T-helper 2 cell treated with Interferon-gamma antibody and Interleukin-4, amounts not matched to agents 5 μg/mL and 100 μg/mL, for 36 hours (primary cell): ENCODE measurements at regions not wholly inside any gene's neighbourhood (a gene's known extent, or its start where the extent isn't known, plus 50 kb on each side); places are given as distances from the start of the nearest gene placed in this dataset.

Experiments used
- DNase-seq: peaks from one replicate; pipeline ENCODE4 v3.0.0; 2021; ENCODE audit warnings: low spot score
- H3K27ac Mint-ChIP-seq: one replicate; pipeline ENCODE4 v1.8.0; 2021; ENCODE audit warnings: mild to moderate bottlenecking, mixed read lengths
- H3K27me3 Mint-ChIP-seq: one replicate; pipeline ENCODE4 v1.8.0; 2021; ENCODE audit warnings: low read depth, mixed read lengths
- H3K36me3 Mint-ChIP-seq: one replicate; pipeline ENCODE4 v1.8.0; 2021; ENCODE audit warnings: low read depth, mixed read lengths
- H3K4me1 Mint-ChIP-seq: one replicate; pipeline ENCODE4 v1.8.0; 2021; ENCODE audit warnings: low read depth, mixed read lengths
- H3K4me3 Mint-ChIP-seq: one replicate; pipeline ENCODE4 v1.8.0; 2022; ENCODE audit warnings: mild to moderate bottlenecking, moderate library complexity, mixed read lengths
- H3K9me3 Mint-ChIP-seq: one replicate; pipeline ENCODE4 v1.8.0; 2021; ENCODE audit warnings: mixed read lengths

- H3K27me3 Mint-ChIP-seq, result no peaks in the 10 kb centered on the region
Measured at GRCh38 chr11:37710031-37710430, 1112.0 kb upstream of the RAG2 start.

DNA sequence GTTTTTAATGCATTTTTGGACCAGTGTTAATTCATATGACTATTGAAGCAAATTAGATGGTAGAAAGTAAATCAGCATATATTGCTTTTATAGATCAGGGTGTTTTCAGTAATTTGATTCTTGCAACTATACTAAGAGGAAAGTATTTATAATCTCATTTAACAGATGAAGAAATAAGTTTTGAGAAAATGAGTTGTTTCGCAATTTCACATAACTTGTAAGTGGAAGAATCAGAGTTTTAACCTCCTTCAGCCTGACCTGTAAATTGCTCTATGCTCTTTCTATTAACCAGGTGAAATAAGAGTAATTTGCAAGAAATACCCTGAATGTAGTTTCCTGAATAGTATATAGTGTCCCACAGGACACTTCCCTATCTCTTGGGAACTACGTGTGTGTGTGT lies 1106.8 kb upstream of the RAG2 start:
- Mint-ChIP-seq H3K9me3 (peaks cover 33% of the 10 kb centered on the region), H3K4me1 (no peaks in the 10 kb centered on the region)

More at GRCh38 chr11:37710031-37710430, 1112.0 kb upstream of the RAG2 start:
- DNase-seq, result no peak
- Mint-ChIP-seq H3K4me1 (no peaks in the 10 kb centered on the region), H3K4me3 (no peak overlapping the region), H3K27ac (no peak overlapping the region), H3K9me3 (peaks cover 17% of the 10 kb centered on the region), H3K36me3 (no peaks in the 10 kb centered on the region)

GRCh38 chr11:37699644-37700043 lies 1101.6 kb upstream of the RAG2 start:
- Mint-ChIP-seq H3K27ac (no peak overlapping the region), H3K9me3 (peaks cover 48% of the 10 kb centered on the region), H3K4me3 (no peak overlapping the region), H3K4me1 (no peaks in the 10 kb centered on the region), H3K36me3 (no peaks in the 10 kb centered on the region), H3K27me3 (no peaks in the 10 kb centered on the region)
- DNase-seq, result no peak

More for the DNA sequence above, 1106.8 kb upstream of the RAG2 start:
- Mint-ChIP-seq H3K27ac (no peak overlapping the region), H3K27me3 (no peaks in the 10 kb centered on the region), H3K36me3 (no peaks in the 10 kb centered on the region), H3K4me3 (no peak overlapping the region)
- DNase-seq, result no peak

GRCh38 chr11:37695283-37695682 lies 1097.2 kb upstream of the RAG2 start:
- Mint-ChIP-seq H3K9me3 (peaks cover 42% of the 10 kb centered on the region), H3K4me3 (no peak overlapping the region)

GRCh38 chr11:37689951-37690350 lies 1091.9 kb upstream of the RAG2 start:
- Mint-ChIP-seq H3K4me3 (no peak overlapping the region), H3K27ac (no peak overlapping the region), H3K9me3 (peaks cover 28% of the 10 kb centered on the region), H3K4me1 (no peaks in the 10 kb centered on the region), H3K27me3 (no peaks in the 10 kb centered on the region), H3K36me3 (no peaks in the 10 kb centered on the region)
- no peak for DNase-seq

More at GRCh38 chr11:37695283-37695682, 1097.2 kb upstream of the RAG2 start:
- no peak for DNase-seq
- no peak overlapping the region for H3K27ac Mint-ChIP-seq
- no peaks in the 10 kb centered on the region for H3K36me3 Mint-ChIP-seq
- no peaks in the 10 kb centered on the region for H3K27me3 Mint-ChIP-seq
- H3K4me1 Mint-ChIP-seq, result no peaks in the 10 kb centered on the region

- Mint-ChIP-seq H3K27ac (no peak overlapping the region), H3K9me3 (peaks cover 17% of the 10 kb centered on the region), H3K4me1 (no peaks in the 10 kb centered on the region), H3K36me3 (no peaks in the 10 kb centered on the region), H3K4me3 (no peak overlapping the region), H3K27me3 (no peaks in the 10 kb centered on the region)
- DNase-seq, result no peak
Measured at GRCh38 chr11:37688456-37688855, 1090.4 kb upstream of the RAG2 start.

- no peaks in the 10 kb centered on the region for H3K4me1 Mint-ChIP-seq
- H3K27me3 Mint-ChIP-seq, result no peaks in the 10 kb centered on the region
- peaks cover 17% of the 10 kb centered on the region for H3K9me3 Mint-ChIP-seq
- H3K27ac Mint-ChIP-seq, result no peak overlapping the region
- DNase-seq, result no peak
- no peak overlapping the region for H3K4me3 Mint-ChIP-seq
- no peaks in the 10 kb centered on the region for H3K36me3 Mint-ChIP-seq
Measured at GRCh38 chr11:37687130-37687529, 1089.1 kb upstream of the RAG2 start.

DNA sequence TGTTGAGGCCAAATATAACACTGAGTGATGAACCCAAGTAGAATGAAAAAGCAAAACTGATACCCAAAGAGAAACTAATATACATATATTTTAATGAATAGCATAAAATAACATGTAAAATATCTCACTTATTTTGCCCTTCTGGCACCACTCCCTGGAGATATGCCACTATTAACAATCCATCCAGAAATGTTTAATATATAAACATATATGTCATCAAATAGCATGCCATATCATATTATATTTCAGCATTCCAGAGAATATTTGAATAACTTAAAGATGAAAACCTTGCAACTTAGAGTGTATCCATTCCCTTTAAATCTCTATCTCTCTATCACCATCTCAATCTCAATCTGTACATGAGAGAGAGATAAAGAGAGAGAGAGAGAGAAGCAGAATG lies 1073.3 kb upstream of the RAG2 start:
- no peaks in the 10 kb centered on the region for H3K4me1 Mint-ChIP-seq

DNA sequence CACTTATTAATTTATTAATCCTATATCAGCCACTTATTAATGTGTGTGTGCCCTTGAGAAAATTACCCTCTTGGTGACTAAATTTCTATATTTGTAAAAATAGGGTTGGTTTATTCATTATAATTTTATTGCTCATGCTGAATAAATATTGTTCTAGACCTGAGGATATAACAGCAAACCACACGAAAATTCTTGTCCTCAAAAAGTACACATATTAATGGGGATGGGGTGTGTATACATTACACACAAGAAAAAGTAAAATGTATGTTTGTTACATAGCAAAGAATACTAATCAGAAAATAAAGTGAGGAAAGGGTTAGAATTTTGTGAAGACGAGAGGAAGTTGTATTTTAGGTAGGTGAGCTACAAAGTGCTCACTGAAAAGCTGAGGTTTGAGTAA lies 1068.9 kb upstream of the RAG2 start:
- Mint-ChIP-seq H3K4me1 (no peaks in the 10 kb centered on the region), H3K27me3 (no peaks in the 10 kb centered on the region), H3K27ac (no peak overlapping the region), H3K36me3 (no peaks in the 10 kb centered on the region), H3K9me3 (peaks cover 18% of the 10 kb centered on the region), H3K4me3 (no peak overlapping the region)
- DNase-seq, result no peak

More for the DNA sequence above, 1073.3 kb upstream of the RAG2 start:
- Mint-ChIP-seq H3K4me3 (no peak overlapping the region), H3K27me3 (no peaks in the 10 kb centered on the region), H3K9me3 (peaks cover 19% of the 10 kb centered on the region), H3K36me3 (no peaks in the 10 kb centered on the region), H3K27ac (no peak overlapping the region)
- DNase-seq, result no peak

DNA sequence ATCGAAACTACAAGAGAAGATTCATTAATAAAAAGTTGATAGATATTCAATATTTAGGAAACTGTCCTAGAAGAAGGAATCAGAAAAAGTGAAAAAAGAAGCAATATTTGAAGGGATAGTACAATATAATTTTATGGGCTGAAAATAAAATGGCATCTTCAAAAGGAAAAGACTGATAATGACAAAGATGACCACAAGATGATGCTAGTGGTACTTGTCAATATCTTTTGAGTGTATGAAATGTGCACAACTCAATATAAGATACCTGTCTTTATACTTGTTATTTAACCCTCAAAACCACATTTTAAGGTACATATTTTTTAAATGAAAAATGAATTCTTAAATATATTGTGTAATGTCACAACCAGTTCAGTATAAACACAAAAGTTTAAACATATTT lies 1059.6 kb upstream of the RAG2 start:
- peaks cover 21% of the 10 kb centered on the region for H3K9me3 Mint-ChIP-seq
- H3K27me3 Mint-ChIP-seq, result no peaks in the 10 kb centered on the region
- no peaks in the 10 kb centered on the region for H3K36me3 Mint-ChIP-seq
- no peaks in the 10 kb centered on the region for H3K4me1 Mint-ChIP-seq
- H3K4me3 Mint-ChIP-seq, result no peak overlapping the region
- no peak overlapping the region for H3K27ac Mint-ChIP-seq
- DNase-seq, result no peak

DNA sequence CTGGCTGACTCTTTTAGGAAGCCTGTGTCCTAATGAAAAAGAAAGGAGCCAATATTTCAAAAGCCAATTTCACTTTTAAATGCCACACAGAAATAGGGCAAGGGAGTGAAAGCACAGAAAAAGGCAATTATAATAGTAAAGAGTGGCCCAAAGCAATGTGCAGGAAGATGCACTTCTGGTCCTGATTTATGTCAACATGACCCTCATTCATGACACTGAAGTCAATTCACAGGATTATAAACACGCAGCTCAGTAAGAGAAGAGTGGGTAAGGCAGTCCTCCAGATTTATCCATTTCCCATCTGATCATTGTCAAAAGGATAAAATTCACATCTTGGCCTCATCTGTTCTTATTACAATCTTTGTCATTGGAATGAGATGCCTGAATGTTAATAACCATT lies 1049.7 kb upstream of the RAG2 start:
- H3K27ac Mint-ChIP-seq, result no peak overlapping the region

GRCh38 chr11:37643968-37644367 lies 1045.9 kb upstream of the RAG2 start:
- Mint-ChIP-seq H3K4me3 (no peak overlapping the region), H3K36me3 (no peaks in the 10 kb centered on the region), H3K27ac (no peak overlapping the region), H3K9me3 (peaks cover 33% of the 10 kb centered on the region), H3K27me3 (no peaks in the 10 kb centered on the region), H3K4me1 (no peaks in the 10 kb centered on the region)
- DNase-seq, result no peak

More for the DNA sequence above, 1049.7 kb upstream of the RAG2 start:
- Mint-ChIP-seq H3K4me3 (no peak overlapping the region), H3K36me3 (no peaks in the 10 kb centered on the region), H3K9me3 (peaks cover 44% of the 10 kb centered on the region), H3K4me1 (no peaks in the 10 kb centered on the region), H3K27me3 (no peaks in the 10 kb centered on the region)
- no peak for DNase-seq

GRCh38 chr11:37642296-37642695 lies 1044.3 kb upstream of the RAG2 start:
- no peaks in the 10 kb centered on the region for H3K27me3 Mint-ChIP-seq
- no peak for DNase-seq
- no peak overlapping the region for H3K4me3 Mint-ChIP-seq
- no peak overlapping the region for H3K27ac Mint-ChIP-seq
- peaks cover 44% of the 10 kb centered on the region for H3K9me3 Mint-ChIP-seq
- H3K36me3 Mint-ChIP-seq, result no peaks in the 10 kb centered on the region
- H3K4me1 Mint-ChIP-seq, result no peaks in the 10 kb centered on the region

- Mint-ChIP-seq H3K9me3 (peaks cover 45% of the 10 kb centered on the region), H3K36me3 (no peaks in the 10 kb centered on the region), H3K27me3 (no peaks in the 10 kb centered on the region), H3K4me1 (no peaks in the 10 kb centered on the region), H3K27ac (no peak overlapping the region), H3K4me3 (no peak overlapping the region)
- no peak for DNase-seq
Measured at GRCh38 chr11:37632748-37633147, 1034.7 kb upstream of the RAG2 start.

DNA sequence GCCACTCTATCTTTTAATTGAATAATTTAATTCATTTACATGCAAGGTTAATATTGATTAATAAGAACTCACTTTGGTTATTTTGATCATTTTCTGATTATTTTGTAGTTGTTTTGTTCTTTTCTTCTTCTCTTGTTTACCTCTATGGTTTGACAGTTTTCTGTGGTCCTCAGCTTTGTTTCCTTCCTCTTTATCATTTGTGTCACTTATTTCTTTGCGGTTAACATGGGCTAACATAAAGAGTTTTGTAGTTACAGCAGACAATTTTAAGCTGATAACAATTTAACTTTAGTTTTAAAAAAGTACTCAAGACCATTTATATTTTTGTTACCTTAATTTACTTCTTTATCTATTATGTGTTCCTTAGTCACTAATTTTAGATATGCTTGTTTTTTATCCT lies 1032.8 kb upstream of the RAG2 start:
- peaks cover 38% of the 10 kb centered on the region for H3K9me3 Mint-ChIP-seq
- no peaks in the 10 kb centered on the region for H3K4me1 Mint-ChIP-seq
- H3K27me3 Mint-ChIP-seq, result no peaks in the 10 kb centered on the region
- no peak overlapping the region for H3K4me3 Mint-ChIP-seq
- H3K36me3 Mint-ChIP-seq, result no peaks in the 10 kb centered on the region
- no peak for DNase-seq
- H3K27ac Mint-ChIP-seq, result no peak overlapping the region
